Transverse colon (tissue), 3 donors: ENCODE measurements at regions not wholly inside any gene's neighbourhood (a gene's known extent, or its start where the extent isn't known, plus 50 kb on each side); places are given as distances from the start of the nearest gene placed in this dataset.

Experiments
- CTCF ChIP-seq, 5 experiments: fragments of 200-600 bp in 3 of 5; fragments of 450-650 bp in 2 of 5; sonication (generic) in 3 of 5; IDR thresholded peaks; 1 replicate in 2 of 5; 2 replicates in 3 of 5; pipeline ENCODE4 v1.5.1; 2016 to 2017; ENCODE audit warnings: antibody characterized with exemption in 5 of 5, inconsistent platforms in 3 of 5, mild to moderate bottlenecking in 2 of 5, moderate library complexity in 1 of 5
- POLR2A ChIP-seq: fragments of 450-650 bp; IDR thresholded peaks from one replicate; pipeline ENCODE4 v1.6.1; 2016; ENCODE audit warnings: antibody characterized with exemption, mild to moderate bottlenecking, moderate library complexity

- no peak for TF ChIP-seq POLR2A
- peak; percentile 66 to 75 (median 70) for TF ChIP-seq CTCF (IDR thresholded peaks at IDR 0.05)
Observed at GRCh38 chr1:172742599-172743500, 83.9 kb downstream of the FASLG start.
